ENCODE measurements at regions not wholly inside any gene's neighbourhood (a gene's known extent, or its start where the extent isn't known, plus 50 kb on each side); places are given as distances from the start of the nearest gene placed in this dataset.

DNA sequence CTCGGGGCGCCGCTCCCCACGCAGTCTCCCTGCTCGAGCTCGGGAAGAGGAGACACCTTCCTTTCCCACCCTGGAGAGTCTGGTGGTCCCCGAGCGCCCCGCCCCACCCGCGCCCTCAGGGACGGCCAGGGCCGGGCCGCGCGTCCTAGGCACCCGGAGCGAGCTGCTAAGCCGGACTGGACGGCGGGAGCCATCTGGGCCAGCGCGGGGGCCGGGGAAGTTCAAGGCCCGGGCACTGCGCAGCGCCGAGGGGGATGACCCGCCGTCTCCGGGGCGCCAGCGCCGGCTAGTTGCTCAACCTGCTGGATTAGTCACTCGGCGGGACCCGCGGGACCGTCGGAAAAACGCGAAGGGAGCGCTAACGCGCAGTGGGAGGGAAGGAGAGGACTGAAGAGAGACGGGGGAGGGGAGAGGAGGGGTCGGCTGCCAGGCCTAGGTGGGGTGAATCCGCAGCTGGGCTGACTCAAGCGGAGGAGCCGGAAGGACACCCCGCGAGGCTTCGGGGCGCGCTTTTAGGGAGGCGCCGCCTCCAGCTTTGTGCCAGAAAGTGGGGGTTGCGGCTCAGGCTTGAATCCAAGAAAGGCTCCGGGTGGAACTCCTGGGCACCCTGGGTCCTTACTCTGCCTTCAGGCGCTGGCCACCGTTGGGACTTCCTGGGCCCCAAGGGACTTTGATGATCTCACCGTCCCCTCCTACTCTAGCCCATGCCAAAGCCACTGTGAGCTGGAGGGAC, 75.7 kb upstream of the FOXP4 start:
- H3K9me3 ChIP-seq, result no peaks in the 10 kb centered on the region
- H3K4me1 ChIP-seq, result peaks cover 0 to 20% (median 12%) of the 10 kb centered on the region in 6 donors
- TF ChIP-seq, protein P1, sequence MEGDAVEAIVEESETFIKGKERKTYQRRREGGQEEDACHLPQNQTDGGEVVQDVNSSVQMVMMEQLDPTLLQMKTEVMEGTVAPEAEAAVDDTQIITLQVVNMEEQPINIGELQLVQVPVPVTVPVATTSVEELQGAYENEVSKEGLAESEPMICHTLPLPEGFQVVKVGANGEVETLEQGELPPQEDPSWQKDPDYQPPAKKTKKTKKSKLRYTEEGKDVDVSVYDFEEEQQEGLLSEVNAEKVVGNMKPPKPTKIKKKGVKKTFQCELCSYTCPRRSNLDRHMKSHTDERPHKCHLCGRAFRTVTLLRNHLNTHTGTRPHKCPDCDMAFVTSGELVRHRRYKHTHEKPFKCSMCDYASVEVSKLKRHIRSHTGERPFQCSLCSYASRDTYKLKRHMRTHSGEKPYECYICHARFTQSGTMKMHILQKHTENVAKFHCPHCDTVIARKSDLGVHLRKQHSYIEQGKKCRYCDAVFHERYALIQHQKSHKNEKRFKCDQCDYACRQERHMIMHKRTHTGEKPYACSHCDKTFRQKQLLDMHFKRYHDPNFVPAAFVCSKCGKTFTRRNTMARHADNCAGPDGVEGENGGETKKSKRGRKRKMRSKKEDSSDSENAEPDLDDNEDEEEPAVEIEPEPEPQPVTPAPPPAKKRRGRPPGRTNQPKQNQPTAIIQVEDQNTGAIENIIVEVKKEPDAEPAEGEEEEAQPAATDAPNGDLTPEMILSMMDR (IDR thresholded peaks at IDR 0.05 in 8 of 11, conservative IDR thresholded peaks at IDR 0.05 in 3 of 11), result no peak
- peak in 1 of 3 donors; percentile 26 for TF ChIP-seq POLR2AphosphoS5 (IDR thresholded peaks at IDR 0.05)
- no peak for TF ChIP-seq POLR2A (IDR thresholded peaks at IDR 0.05)
- peak overlapping the region in 4 of 8 donors; percentile 3 to 46 (median 19) for H3K4me3 ChIP-seq
- no peaks in the 10 kb centered on the region for H3K36me3 ChIP-seq
- H3K27ac ChIP-seq, result no peak overlapping the region
- DNase-seq, result no peak
- peaks cover 0 to 73% (median 41%) of the 10 kb centered on the region in 7 donors for H3K27me3 ChIP-seq (replicated peaks in 1 of 7)
- intact Hi-C loops (cut with DNase I; ENCODE audit: low total_unique reads), result no loop called here
- 6 to 12% (median 8%) methylated on average over 39 to 62 of the region's 62 CpGs for WGBS, 5 donors

DNA sequence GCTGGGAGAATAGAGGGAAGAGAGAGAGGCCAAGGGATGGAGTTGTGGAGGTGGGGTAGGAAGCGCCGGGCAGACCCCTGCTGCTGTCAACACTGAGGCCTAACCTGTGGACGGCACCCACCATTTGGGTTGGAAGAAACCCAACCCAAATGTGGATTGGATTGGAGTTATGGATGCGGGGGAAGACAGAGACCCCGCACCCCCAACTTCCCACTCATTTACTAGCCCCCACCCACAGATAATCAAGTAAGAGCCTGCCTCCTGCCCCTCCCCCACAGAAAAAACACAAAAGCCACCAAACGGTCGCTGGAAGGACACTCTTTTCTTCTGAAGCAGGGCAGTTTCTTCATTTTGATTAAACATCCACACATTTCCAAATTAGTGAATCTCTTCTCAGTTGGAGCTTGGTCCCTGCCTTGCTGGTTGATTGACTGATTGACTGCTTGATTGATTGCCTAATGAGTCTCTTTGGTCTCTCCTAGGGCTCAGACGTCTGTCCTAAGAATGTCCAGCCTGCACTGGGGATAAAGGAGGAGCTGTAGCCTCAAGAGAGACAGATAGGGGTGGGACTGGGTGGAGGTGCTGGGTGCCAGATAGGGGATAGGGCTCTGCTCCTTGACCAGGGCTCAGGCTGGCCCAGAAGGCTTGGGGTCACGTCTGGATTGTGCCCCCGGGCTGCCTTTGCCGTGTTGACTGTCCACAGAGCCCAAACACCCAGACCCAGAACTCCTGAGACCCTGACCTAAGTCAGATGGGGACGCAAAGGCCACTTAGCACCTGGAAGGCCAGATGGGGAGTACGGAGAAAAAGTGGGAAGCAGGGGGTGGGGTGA, 74.9 kb upstream of the FOXP4 start:
- TF ChIP-seq POLR2A (IDR thresholded peaks at IDR 0.05) (no peak), POLR2AphosphoS5 (IDR thresholded peaks at IDR 0.05) (no peak)
- TF ChIP-seq, protein P1 (IDR thresholded peaks at IDR 0.05 in 8 of 11, conservative IDR thresholded peaks at IDR 0.05 in 3 of 11), result no peak
- no peaks in the 10 kb centered on the region for H3K36me3 ChIP-seq
- peaks cover 0 to 67% (median 41%) of the 10 kb centered on the region in 7 donors for H3K27me3 ChIP-seq (replicated peaks in 1 of 7)
- H3K9me3 ChIP-seq, result no peaks in the 10 kb centered on the region
- intact Hi-C loops (cut with DNase I; ENCODE audit: low total_unique reads), result no loop called here
- no peak overlapping the region for H3K27ac ChIP-seq
- no peak for DNase-seq
- WGBS, 5 donors, result 63 to 70% (median 64%) methylated on average over 13 of the region's 13 CpGs
- peaks cover 0 to 20% (median 12%) of the 10 kb centered on the region in 6 donors for H3K4me1 ChIP-seq
- peak overlapping the region in 1 of 8 donors; percentile 3 for H3K4me3 ChIP-seq

- TF ChIP-seq POLR2AphosphoS5 (IDR thresholded peaks at IDR 0.05) (no peak), POLR2A (IDR thresholded peaks at IDR 0.05) (no peak)
- TF ChIP-seq, protein P1 (IDR thresholded peaks at IDR 0.05 in 8 of 11, conservative IDR thresholded peaks at IDR 0.05 in 3 of 11), result no peak
- intact Hi-C loops (cut with DNase I; ENCODE audit: low total_unique reads), result no loop called here
- Histone ChIP-seq H3K27ac (no peak overlapping the region), H3K9me3 (no peaks in the 10 kb centered on the region), H3K36me3 (no peaks in the 10 kb centered on the region), H3K4me3 (no peak overlapping the region), H3K4me1 (peaks cover 0 to 17% (median 12%) of the 10 kb centered on the region in 6 donors), H3K27me3 (replicated peaks in 1 of 7) (peaks cover 0 to 65% (median 24%) of the 10 kb centered on the region in 7 donors)
- DNase-seq, result no peak
- WGBS, 5 donors, result 82 to 91% (median 87%) methylated on average over 8 of the region's 8 CpGs
Observed at GRCh38 chr6:41474213-41474933, 71.8 kb upstream of the FOXP4 start.

All from spleen (tissue), 11 donors.